ENCODE measurements at regions not wholly inside any gene's neighbourhood (a gene's known extent, or its start where the extent isn't known, plus 50 kb on each side); places are given as distances from the start of the nearest gene placed in this dataset.

- no peak for TF ChIP-seq POLR2A (IDR thresholded peaks at IDR 0.05; ENCODE audit: low read depth, low read length)
- TF ChIP-seq POLR2AphosphoS5 (IDR thresholded peaks at IDR 0.05; ENCODE audit: low read depth, low read length), result no peak
Measured at GRCh38 chr20:24109537-24109936, 121.0 kb upstream of the GGTLC1 start.
